NT2/D1 (cell line): ENCODE measurements at regions not wholly inside any gene's neighbourhood (a gene's known extent, or its start where the extent isn't known, plus 50 kb on each side); places are given as distances from the start of the nearest gene placed in this dataset.

Experiments used
- YY1 ChIP-seq: IDR thresholded peaks from 2 replicates; pipeline ENCODE4 v1.6.1; 2011; ENCODE audit not compliant: insufficient read length, insufficient read depth
- ZNF274 ChIP-seq: IDR thresholded peaks from 2 replicates; pipeline ENCODE4 v1.6.1; 2011; ENCODE audit warnings: mild to moderate bottlenecking, low read depth, low read length

DNA sequence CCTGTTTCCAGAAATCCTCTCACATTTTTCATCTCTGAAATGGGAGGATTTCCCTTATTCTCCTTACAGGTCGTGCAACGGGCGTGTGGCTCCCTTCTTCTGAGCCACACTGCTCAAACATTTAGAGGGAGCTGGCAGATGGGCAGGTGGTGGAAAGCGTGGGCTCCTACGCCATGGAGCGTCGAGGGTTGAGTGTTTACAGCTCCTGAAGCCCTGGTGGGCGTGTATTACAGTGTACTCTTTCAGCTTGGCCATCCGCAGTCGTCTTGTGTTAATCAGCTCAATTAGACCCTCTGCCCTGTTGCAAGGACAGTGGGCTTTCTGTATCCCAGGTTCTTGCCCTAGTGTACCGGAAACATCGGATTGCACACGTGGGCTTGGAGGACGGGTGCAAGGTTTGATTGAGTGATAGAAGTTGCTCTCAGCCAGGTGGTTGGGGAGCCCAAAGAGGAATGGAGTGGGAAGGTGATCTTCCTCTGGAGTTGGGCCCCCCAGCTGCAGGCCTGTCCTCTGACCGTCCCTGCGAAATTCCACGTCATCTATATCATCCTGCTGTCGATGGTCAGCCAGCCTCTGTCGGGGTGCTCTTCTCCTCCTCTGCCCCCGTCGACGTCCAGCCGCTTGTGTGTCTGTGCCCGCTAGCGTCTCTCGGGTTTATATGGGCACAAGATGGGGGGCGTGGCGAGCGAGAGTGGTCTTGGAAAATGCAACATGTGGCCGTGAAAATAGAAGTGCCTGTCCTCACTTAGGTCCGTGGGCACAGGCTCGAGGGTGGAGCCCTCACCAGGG, 120.3 kb upstream of the DSEL start:
- TF ChIP-seq ZNF274, result no peak
- no peak for TF ChIP-seq YY1
